T-cell (primary cell): ENCODE measurements at regions not wholly inside any gene's neighbourhood (a gene's known extent, or its start where the extent isn't known, plus 50 kb on each side); places are given as distances from the start of the nearest gene placed in this dataset.
"Not testable (repeated sequence)": the region's sequence is repeated elsewhere in the genome, so short reads cannot be mapped to it uniquely, and the experiment has no call there.

Experiments
- ATAC-seq, 4 experiments: fragments of 200-7000 bp in 3 of 4; fragments of 150-1000 bp in 1 of 4; cut with Tn5 transposase; replicated peaks in 1 of 4; 1 replicate in 3 of 4; 2 replicates in 1 of 4; pipeline ENCODE4 v1.10.0; 2021; ENCODE audit warnings: moderate library complexity in 3 of 4, mild to moderate bottlenecking in 2 of 4, moderate number of reproducible peaks in 1 of 4
- CTCF ChIA-PET, 2 donors: fragments of 300-600 bp; sonication (Branson Sonifier 250); formaldehyde crosslinking; loops; one replicate each; lab custom pipeline; 2022; ENCODE audit warnings: antibody characterized with exemption in 2 of 2; lab: Charles Lee
- POLR2A ChIA-PET, 2 donors: fragments of 300-600 bp; sonication (Branson Sonifier 250); formaldehyde crosslinking; loops; one replicate each; lab custom pipeline; 2022; ENCODE audit warnings: antibody characterized with exemption in 2 of 2; lab: Charles Lee
- DNase-seq, 35 experiments: peaks; one replicate each; pipeline versions ENCODE4 v3.0.0 to v3.0.0-alpha.2; 2013 to 2023
- H3K27ac ChIP-seq: one replicate; pipeline ENCODE4 v1.5.1; 2013; ENCODE audit warnings: low read length
- H3K27me3 ChIP-seq, 2 experiments: replicated peaks in 1 of 2; 1 replicate in 1 of 2; 2 replicates in 1 of 2; pipeline versions ENCODE4 v1.6.1 to v1.7.0; 2013; ENCODE audit warnings: low read length in 1 of 2, mixed read lengths in 1 of 2; ENCODE audit not compliant: control insufficient read depth in 2 of 2, insufficient read depth in 2 of 2; ENCODE audit errors: extremely low read depth in 1 of 2
- H3K36me3 ChIP-seq, 2 donors: 1 replicate in 1 of 2; 2 replicates in 1 of 2; pipeline versions ENCODE4 v1.6.1 to v1.7.0; 2013; ENCODE audit warnings: low read length in 1 of 2; ENCODE audit not compliant: control insufficient read depth in 2 of 2, insufficient read depth in 1 of 2; ENCODE audit errors: extremely low read depth in 1 of 2
- H3K4me1 ChIP-seq, 2 experiments: 1 replicate in 1 of 2; 2 replicates in 1 of 2; pipeline versions ENCODE4 v1.6.1 to v1.7.0; 2013; ENCODE audit warnings: low read length in 2 of 2, mixed read lengths in 1 of 2; ENCODE audit not compliant: insufficient read depth in 2 of 2, control insufficient read depth in 1 of 2; ENCODE audit errors: extremely low read depth in 1 of 2
- H3K4me3 ChIP-seq, 2 donors: 1 replicate in 1 of 2; 2 replicates in 1 of 2; pipeline versions ENCODE4 v1.5.1 to v1.7.0; 2013; ENCODE audit warnings: mild to moderate bottlenecking in 2 of 2, low read length in 1 of 2, moderate library complexity in 1 of 2; ENCODE audit not compliant: control insufficient read depth in 1 of 2; ENCODE audit errors: extremely low read depth in 1 of 2
- H3K9me3 ChIP-seq: 2 replicates; pipeline ENCODE4 v1.7.0; 2013
- H3K27ac Mint-ChIP-seq, 2 donors: one replicate each; pipeline ENCODE4 v1.8.0; 2020 to 2021; ENCODE audit warnings: mild to moderate bottlenecking in 2 of 2, mixed read lengths in 2 of 2
- H3K27me3 Mint-ChIP-seq, 2 donors: one replicate each; pipeline ENCODE4 v1.8.0; 2021 to 2022; ENCODE audit warnings: mixed read lengths in 2 of 2
- H3K36me3 Mint-ChIP-seq: one replicate; pipeline ENCODE4 v1.8.0; 2021; ENCODE audit warnings: mixed read lengths
- H3K4me1 Mint-ChIP-seq, 3 donors: one replicate each; pipeline ENCODE4 v1.8.0; 2020 to 2022; ENCODE audit warnings: mixed read lengths in 3 of 3, mild to moderate bottlenecking in 1 of 3
- H3K4me3 Mint-ChIP-seq, 3 donors: one replicate each; pipeline ENCODE4 v1.8.0; 2020 to 2022; ENCODE audit warnings: mild to moderate bottlenecking in 3 of 3, mixed read lengths in 3 of 3, moderate library complexity in 3 of 3
- H3K9me3 Mint-ChIP-seq, 3 donors: one replicate each; pipeline ENCODE4 v1.8.0; 2020 to 2022; ENCODE audit warnings: mixed read lengths in 3 of 3
- WGBS: methylation state at CpG from one replicate; pipeline ENCODE4 v1.1.5; 2013; ENCODE audit warnings: missing lambda C conversion rate; ENCODE audit not compliant: insufficient coverage; 5-methylcytosine and 5-hydroxymethylcytosine counted together

DNA sequence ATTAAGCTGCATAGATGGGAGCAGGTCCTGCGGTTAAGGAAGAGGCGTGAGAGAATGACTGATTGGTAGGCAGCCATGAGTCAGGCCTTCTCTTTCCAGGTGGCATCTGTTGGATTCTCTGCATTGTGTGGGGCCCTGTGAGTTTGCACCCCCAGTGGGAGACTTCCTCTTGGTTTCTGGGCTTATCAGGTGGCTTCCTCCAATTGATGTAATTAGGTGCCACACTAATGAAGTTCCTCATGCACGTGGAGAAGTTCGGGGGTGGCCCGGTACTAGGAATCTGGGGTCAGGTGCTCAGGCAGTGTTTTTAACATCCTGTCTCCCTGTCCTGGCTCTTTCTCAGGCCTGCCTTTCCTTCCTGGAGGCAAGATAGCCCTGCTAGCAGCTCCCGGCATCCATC lies 765.1 kb upstream of the TMEM132C start:
- Histone ChIP-seq H3K36me3 (no peaks in the 10 kb centered on the region), H3K27ac (no peak overlapping the region), H3K9me3 (no peaks in the 10 kb centered on the region), H3K4me3 (no peak overlapping the region), H3K4me1 (no peaks in the 10 kb centered on the region), H3K27me3 (peaks cover 0 to 4% of the 10 kb centered on the region in 2 experiments)
- Mint-ChIP-seq H3K4me3 (no peak overlapping the region), H3K4me1 (no peaks in the 10 kb centered on the region), H3K9me3 (peaks cover 0 to 11% (median 3%) of the 10 kb centered on the region in 3 donors), H3K36me3 (no peaks in the 10 kb centered on the region), H3K27me3 (peaks cover 0 to 2% of the 10 kb centered on the region in 2 donors), H3K27ac (no peak overlapping the region)
- ATAC-seq (no peak), DNase-seq (no peak)
- CTCF ChIA-PET = no interaction called here
- POLR2A ChIA-PET = no interaction called here
- WGBS = 87% methylated on average over 6 of the region's 6 CpGs

DNA sequence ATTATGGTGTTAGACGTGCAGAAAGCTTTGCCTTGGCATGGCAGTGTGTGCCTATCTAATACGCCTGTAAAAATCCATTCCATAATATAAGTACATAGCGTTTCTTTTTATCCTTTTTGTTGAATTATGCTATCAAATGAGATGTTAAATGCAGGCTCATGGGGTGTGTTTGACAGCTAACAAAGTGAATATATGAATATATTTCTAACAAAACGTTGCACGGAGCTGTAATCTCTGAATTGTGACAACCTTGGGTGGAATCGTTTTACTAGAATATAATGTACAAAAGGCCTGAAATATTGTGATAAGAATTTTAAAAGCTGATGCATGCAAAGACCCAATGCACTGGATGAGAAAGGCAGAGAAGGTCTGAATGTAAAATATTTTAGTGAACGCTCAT lies 763.7 kb upstream of the TMEM132C start:
- no peaks in the 10 kb centered on the region for H3K4me1 Mint-ChIP-seq
- WGBS = 79% methylated on average over 4 of the region's 7 CpGs
- POLR2A ChIA-PET = no interaction called here
- Histone ChIP-seq H3K36me3 (no peaks in the 10 kb centered on the region), H3K4me3 (no peak overlapping the region), H3K9me3 (no peaks in the 10 kb centered on the region), H3K27ac (no peak overlapping the region), H3K4me1 (no peaks in the 10 kb centered on the region), H3K27me3 (peaks cover 0 to 4% of the 10 kb centered on the region in 2 experiments)
- no peak overlapping the region for H3K27ac Mint-ChIP-seq
- H3K9me3 Mint-ChIP-seq = peaks cover 0 to 16% (median 3%) of the 10 kb centered on the region in 3 donors
- H3K36me3 Mint-ChIP-seq = no peaks in the 10 kb centered on the region
- ATAC-seq = no peak
- CTCF ChIA-PET = no interaction called here
- no peak overlapping the region for H3K4me3 Mint-ChIP-seq
- DNase-seq = no peak
- H3K27me3 Mint-ChIP-seq = peaks cover 0 to 2% of the 10 kb centered on the region in 2 donors

DNA sequence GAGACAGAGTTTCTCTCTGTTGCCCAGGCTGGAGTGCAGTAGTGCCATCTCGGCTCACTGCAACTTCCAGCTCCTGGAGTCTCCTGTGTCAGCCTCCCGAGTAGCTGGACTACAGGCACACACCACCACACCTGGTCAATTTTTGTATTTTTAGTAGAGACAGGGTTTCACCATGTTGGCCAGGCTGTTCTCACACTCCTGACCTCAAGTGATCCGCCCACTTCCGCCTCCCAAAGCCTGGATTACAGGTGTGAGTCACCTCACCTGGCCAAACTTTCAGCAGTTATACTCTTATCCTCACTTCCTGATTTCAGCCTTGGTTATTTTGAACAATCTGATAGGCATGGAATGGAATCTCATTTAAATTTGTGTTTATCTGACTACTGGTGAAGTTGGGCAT lies 763.0 kb upstream of the TMEM132C start:
- WGBS = no CpG with 5 or more reads among the region's 4 CpGs
- CTCF ChIA-PET, H3K27ac Mint-ChIP-seq: not testable (repeated sequence)

DNA sequence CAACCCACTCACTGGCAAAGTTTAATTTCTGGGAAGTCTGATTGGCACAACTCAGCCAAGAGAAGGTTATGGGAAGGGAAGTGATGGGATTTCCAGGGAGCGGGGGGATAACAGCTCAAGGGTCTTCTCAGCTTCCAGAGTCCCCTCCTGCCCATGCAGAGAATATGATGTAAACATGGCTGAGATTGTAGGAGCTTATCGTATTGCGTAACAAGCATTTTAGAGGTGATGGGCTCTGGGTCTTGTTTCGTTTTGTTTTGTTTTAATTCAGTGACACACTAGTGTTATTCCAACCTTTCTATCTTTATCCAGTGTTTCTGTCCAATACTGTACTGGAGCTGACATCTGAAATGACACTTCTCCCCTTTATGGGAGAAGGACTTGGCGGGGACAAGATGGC lies 762.1 kb upstream of the TMEM132C start:
- Histone ChIP-seq H3K9me3 (no peaks in the 10 kb centered on the region), H3K27ac (no peak overlapping the region), H3K4me3 (no peak overlapping the region), H3K4me1 (no peaks in the 10 kb centered on the region), H3K27me3 (peaks cover 0 to 4% of the 10 kb centered on the region in 2 experiments), H3K36me3 (no peaks in the 10 kb centered on the region)
- peaks cover 0 to 2% of the 10 kb centered on the region in 2 donors for H3K27me3 Mint-ChIP-seq
- H3K36me3 Mint-ChIP-seq = no peaks in the 10 kb centered on the region
- H3K27ac Mint-ChIP-seq = no peak overlapping the region
- no peak overlapping the region for H3K4me3 Mint-ChIP-seq
- H3K4me1 Mint-ChIP-seq = no peaks in the 10 kb centered on the region
- WGBS = 76% methylated on average over 2 of the region's 5 CpGs
- DNase-seq (no peak), ATAC-seq (no peak)
- peaks cover 0 to 18% (median 3%) of the 10 kb centered on the region in 3 donors for H3K9me3 Mint-ChIP-seq
- ChIA-PET CTCF (no interaction called here), POLR2A (interaction anchor here in 1 of 2 donors (0.6 kb wide), 1 partner anchor 27 kb away, joined by 4 read pairs; no protein-coding TSS in a partner anchor)

More for the DNA sequence above, 763.0 kb upstream of the TMEM132C start:
- H3K36me3 ChIP-seq, DNase-seq, H3K4me3 ChIP-seq, H3K27me3 ChIP-seq, H3K4me1 ChIP-seq, H3K4me3 Mint-ChIP-seq, H3K27ac ChIP-seq, H3K4me1 Mint-ChIP-seq, ATAC-seq, POLR2A ChIA-PET, H3K36me3 Mint-ChIP-seq, H3K9me3 ChIP-seq, H3K27me3 Mint-ChIP-seq: not testable (repeated sequence)
- H3K9me3 Mint-ChIP-seq = peaks cover 0 to 18% (median 3%) of the 10 kb centered on the region in 3 donors

DNA sequence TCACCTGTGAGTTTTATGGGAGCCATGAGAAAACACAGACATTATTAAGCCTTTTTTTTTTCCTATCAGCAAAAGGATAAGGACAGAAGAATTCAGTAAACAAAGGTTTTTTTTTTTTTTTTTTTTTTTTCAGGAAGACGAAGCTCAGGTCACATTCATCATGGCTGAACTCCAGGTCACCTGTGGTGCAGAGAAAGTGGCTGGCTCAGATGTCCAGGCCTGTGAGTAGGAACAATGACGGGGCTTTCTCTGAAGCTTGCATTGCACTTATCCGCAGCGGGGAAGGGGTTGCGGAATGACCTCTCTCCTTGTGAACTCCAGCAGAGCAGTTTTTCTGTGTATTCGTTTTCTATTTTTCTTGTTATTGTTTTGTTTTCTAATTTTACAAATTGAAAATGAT lies 759.6 kb upstream of the TMEM132C start:
- WGBS = 100% methylated on average over 1 of the region's 6 CpGs
- ChIA-PET CTCF (no interaction called here), POLR2A (no interaction called here)
- no peaks in the 10 kb centered on the region for H3K36me3 Mint-ChIP-seq
- Histone ChIP-seq H3K27ac (no peak overlapping the region), H3K36me3 (no peaks in the 10 kb centered on the region), H3K4me1 (no peaks in the 10 kb centered on the region), H3K27me3 (no peaks in the 10 kb centered on the region), H3K4me3 (no peak overlapping the region), H3K9me3 (no peaks in the 10 kb centered on the region)
- no peak overlapping the region for H3K4me3 Mint-ChIP-seq
- ATAC-seq (no peak), DNase-seq (no peak)
- no peaks in the 10 kb centered on the region for H3K4me1 Mint-ChIP-seq
- peaks cover 0 to 16% (median 1%) of the 10 kb centered on the region in 3 donors for H3K9me3 Mint-ChIP-seq
- no peak overlapping the region for H3K27ac Mint-ChIP-seq
- H3K27me3 Mint-ChIP-seq = peaks cover 0 to 2% of the 10 kb centered on the region in 2 donors

DNA sequence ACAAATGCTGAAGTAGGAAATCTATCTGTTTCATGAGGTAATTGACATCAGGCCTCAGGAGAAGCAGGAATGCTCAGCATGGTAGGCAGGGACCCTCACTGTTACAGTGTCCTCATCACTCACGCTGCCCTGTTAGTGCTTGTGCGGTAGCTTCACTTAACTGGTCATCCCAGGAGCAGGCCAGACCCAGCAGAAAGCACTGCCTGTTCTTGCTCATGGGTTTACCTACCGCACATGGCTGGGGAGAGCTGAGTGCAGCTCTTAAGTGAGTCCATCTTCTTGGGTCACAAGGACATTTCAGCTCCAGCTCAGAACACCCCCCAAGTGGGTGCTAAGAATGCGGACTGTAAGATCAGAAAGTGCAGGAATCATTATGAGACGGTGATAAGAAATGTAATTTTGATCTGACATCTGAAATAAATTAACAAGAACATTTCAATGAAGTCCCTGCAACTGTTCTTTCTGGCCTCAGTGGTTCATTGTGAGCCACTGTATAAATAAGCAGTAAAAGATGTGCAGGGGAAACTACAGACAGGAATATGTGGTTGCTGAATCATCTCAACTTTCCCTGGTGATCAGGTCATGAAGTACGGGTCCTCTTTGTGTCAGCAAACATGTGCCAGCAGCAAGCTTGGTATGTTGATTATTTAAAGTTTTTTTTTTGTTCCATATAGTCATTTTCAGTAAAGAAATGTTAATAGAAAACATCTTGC lies 757.7 kb upstream of the TMEM132C start:
- H3K4me1 Mint-ChIP-seq = no peaks in the 10 kb centered on the region
- no peak overlapping the region for H3K27ac ChIP-seq
- ChIA-PET CTCF (no interaction called here), POLR2A (no interaction called here)
- no peak overlapping the region for H3K4me3 Mint-ChIP-seq
- DNase-seq (no peak), ATAC-seq (no peak)
- 78% methylated on average over 2 of the region's 6 CpGs for WGBS
- H3K27me3 Mint-ChIP-seq = peaks cover 0 to 2% of the 10 kb centered on the region in 2 donors
- H3K4me1 ChIP-seq = no peaks in the 10 kb centered on the region
- H3K4me3 ChIP-seq = no peak overlapping the region
- no peaks in the 10 kb centered on the region for H3K9me3 ChIP-seq
- no peaks in the 10 kb centered on the region for H3K27me3 ChIP-seq
- H3K9me3 Mint-ChIP-seq = peaks cover 0 to 21% (median 1%) of the 10 kb centered on the region in 3 donors
- H3K36me3 Mint-ChIP-seq = no peaks in the 10 kb centered on the region
- no peak overlapping the region for H3K27ac Mint-ChIP-seq
- H3K36me3 ChIP-seq = no peaks in the 10 kb centered on the region
